GM18867 (cell line): ENCODE measurements at regions not wholly inside any gene's neighbourhood (a gene's known extent, or its start where the extent isn't known, plus 50 kb on each side); places are given as distances from the start of the nearest gene placed in this dataset.
A peak's percentile ranks its signal among the peaks of the same experiment; 100 is the strongest.
"Not testable (repeated sequence)": the region's sequence is repeated elsewhere in the genome, so short reads cannot be mapped to it uniquely, and the experiment has no call there.

Experiments used
- ATAC-seq: cut with Tn5 transposase; IDR thresholded peaks from one replicate; pipeline ENCODE4 v1.9.1; 2021; ENCODE audit warnings: mild to moderate bottlenecking, moderate library complexity; ENCODE audit not compliant: unreplicated experiment

GRCh38 chr15:69755551-69756310 lies 303.1 kb downstream of the RPLP1 start:
- peak; percentile 72 for ATAC-seq

DNA sequence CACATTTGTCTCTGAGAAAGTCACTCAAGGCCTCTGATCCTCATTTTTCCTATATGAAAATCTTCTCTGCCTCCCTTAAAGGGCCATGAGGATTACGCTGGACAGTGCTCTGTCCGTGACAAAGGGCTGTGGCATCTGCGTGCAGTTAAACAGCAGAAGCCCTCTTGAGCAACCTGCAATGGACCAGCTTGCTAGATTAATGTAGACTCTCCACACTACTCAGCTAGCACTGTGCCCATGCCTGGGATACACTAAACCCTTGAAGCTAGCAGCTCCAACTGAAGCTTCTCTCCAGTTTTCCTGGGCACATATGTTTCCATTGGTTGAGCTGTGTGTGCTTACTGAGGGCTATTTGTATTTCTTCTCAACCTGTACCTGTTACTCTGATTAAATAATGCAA lies 303.8 kb downstream of the RPLP1 start:
- ATAC-seq: no peak

DNA sequence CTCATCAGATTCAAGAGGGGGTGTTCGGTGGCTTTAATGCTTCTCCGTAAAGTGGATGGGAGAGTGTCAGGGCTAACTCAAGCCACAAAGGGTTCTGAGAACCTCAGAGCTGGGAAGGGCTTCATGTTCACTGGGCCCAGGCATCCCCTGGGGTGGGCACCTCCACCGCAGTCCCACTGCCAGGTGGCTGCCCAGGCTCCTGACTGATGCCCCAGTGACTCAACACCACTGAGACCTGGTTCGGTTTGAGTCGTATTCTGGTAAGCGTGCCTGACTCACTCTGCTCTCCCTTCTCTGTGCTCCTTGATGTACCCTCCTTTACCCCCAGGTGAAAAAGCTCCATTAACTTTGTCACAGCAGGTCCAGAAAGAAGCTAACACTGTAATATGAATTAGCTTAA lies 304.6 kb downstream of the RPLP1 start:
- ATAC-seq: no peak

GRCh38 chr15:69758291-69758771 lies 305.7 kb downstream of the RPLP1 start:
- no peak for ATAC-seq

GRCh38 chr15:69758810-69759790 lies 306.5 kb downstream of the RPLP1 start:
- peak; percentile 53 for ATAC-seq

DNA sequence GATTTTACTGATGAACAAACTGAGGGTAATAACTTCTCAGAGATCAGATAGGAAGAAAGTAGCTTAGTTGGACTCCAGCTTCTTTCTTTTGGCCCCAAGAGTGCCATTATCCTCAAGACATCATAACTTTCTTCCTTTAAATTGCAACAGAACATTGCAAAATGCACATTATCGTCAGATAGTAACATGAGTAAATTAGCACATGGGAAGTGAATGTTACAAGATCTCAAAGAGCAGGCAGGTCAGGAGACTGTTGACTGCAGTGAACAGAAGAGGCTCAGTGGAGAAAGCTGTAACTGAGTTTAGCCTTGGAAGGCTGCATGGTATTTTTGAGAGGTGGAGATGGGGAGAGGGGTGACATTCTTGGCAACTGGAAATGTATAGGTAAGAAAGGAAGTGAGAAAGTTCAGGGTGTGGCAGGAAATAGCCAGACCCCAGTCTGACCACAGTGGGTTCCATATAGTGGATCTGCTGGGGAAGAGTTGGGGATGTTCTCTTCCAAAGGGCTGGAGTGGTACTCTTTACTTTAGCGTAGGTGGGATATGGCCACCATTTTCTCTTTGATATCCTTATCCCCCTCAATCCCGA lies 307.7 kb downstream of the RPLP1 start:
- ATAC-seq: peak; percentile 1

GRCh38 chr15:69760890-69761568 lies 308.4 kb downstream of the RPLP1 start:
- peak; percentile 62 for ATAC-seq

GRCh38 chr15:69762373-69763148 lies 309.9 kb downstream of the RPLP1 start:
- ATAC-seq: no peak

- ATAC-seq: no peak
Observed at GRCh38 chr15:69763831-69764230, 311.2 kb downstream of the RPLP1 start.

DNA sequence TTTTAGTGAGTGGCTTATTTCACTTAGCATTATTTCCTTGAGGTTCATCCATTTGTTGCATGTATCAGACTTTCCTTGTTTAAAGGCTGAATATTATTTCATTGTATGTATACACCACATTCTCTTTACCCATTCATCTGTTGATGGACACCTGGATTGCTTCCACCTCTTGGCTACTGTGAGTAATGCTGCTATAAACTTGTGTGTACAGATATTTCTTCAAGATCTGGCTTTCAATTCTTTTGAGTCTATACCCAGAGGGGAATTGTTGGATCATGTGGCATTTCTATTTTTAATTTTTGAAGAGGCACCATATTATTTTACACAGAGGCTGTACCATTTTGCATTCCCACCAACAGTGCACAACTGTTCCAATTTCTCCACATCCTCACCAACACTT lies 313.5 kb downstream of the RPLP1 start:
- no peak for ATAC-seq

DNA sequence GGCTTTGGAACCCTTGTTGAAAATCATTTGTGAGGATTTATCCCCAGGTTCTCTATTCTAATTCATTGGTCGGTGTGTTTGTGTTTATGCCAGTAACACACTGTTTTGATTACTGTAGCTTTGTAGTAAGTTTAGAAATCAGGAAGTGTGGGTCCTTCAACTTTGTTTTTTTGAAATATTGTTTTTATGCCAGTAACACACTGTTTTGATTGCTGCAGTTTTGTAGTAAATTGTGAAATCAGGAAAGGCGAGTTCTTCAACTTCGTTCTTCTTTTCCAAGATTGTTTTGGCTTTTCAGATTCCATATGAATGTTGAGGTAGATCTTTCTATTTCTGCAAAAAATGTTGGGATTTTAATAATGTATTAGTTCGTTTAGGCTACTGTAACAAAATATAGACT lies 314.6 kb downstream of the RPLP1 start:
- no peak for ATAC-seq

DNA sequence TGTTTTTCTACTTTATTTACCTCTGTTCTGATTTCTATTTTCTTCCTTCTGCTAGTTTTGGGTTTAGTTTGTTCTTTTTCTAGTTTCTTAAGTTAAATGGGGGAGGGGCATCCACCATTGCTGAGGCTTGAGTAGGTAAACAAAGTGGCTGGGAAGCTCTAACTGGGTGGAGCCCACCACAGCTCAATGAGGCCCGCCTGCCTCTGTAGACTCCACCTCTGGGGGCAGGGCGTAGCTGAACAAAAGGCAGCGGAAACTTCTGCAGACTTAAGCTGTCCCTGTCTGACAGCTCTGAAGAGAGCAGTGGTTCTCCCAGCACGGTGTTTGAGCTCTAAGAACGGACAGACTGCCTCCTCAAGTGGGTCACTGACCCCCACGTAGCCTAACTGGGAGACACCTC lies 316.7 kb downstream of the RPLP1 start:
- ATAC-seq: not testable (repeated sequence)

DNA sequence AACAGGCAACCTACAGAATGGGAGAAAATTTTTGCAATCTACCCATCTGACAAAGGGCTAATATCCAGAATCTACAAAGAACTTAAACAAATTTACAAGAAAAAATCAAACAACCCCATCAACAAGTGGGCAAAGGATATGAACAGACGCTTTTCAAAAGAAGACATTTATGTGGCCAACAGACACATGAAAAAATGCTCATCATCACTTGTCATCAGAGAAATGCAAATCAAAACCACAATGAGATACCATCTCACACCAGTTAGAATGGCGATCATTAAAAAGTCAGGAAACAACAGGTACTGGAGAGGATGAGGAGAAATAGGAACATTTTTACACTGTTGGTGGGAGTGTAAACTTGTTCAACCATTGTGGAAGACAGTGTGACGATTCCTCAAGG lies 321.6 kb downstream of the RPLP1 start:
- not testable (repeated sequence) for ATAC-seq

DNA sequence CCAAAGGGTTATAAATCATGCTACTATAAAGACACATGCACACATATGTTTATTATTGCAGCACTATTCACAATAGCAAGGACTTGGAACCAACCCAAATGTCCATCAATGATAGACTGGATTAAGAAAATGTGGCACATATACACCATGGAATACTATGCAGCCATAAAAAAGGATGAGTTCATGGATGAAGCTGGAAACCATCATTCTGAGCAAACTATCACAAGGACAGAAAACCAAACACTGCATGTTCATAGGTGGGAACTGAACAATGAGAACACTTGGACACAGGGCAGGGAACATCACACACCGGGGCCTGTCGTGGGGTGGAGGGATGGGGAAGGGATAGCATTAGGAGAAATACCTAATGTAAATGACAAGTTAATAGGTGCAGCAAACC lies 322.1 kb downstream of the RPLP1 start:
- not testable (repeated sequence) for ATAC-seq

DNA sequence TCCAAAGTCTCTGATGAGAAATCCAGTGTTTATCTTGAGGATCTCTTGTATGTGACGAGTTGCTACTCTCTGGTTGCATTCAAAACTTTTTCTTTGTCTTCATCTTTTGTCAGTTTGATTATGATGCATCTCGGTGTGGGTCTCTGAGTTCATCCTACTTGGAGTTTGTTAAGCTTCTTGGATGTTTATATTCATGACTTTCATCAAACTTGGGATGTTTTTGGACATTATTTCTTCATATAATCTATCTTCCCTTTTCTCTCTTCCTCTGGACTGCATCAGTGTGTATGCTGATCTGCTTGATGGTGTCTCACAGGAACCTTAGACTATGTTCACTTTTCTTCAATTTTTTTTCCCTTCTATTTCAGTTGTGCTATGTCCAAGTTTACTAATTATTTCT lies 320.4 kb downstream of the TLE3 start:
- no peak for ATAC-seq

DNA sequence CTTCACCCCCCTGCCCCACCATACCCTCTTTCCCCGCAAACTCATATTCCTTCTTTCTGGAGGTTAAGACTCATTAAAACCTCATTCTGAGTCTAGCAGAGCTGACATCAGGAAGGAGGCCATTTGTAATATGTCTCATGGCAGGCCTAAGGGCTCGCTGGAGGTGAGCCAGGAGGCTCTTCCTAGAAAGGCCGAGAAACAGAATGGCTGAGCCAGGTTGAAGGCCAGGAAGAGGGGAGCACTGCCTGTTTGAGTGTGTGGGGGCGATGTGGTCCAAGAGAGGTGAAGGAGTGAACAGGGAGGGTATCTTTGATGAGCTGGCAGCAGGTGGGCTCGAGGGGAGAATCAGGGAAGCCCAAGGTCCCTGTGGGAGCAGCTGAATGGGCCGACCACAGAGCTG lies 317.3 kb downstream of the TLE3 start:
- ATAC-seq: no peak

- ATAC-seq: no peak
Observed at GRCh38 chr15:69780981-69781380, 316.7 kb downstream of the TLE3 start.

DNA sequence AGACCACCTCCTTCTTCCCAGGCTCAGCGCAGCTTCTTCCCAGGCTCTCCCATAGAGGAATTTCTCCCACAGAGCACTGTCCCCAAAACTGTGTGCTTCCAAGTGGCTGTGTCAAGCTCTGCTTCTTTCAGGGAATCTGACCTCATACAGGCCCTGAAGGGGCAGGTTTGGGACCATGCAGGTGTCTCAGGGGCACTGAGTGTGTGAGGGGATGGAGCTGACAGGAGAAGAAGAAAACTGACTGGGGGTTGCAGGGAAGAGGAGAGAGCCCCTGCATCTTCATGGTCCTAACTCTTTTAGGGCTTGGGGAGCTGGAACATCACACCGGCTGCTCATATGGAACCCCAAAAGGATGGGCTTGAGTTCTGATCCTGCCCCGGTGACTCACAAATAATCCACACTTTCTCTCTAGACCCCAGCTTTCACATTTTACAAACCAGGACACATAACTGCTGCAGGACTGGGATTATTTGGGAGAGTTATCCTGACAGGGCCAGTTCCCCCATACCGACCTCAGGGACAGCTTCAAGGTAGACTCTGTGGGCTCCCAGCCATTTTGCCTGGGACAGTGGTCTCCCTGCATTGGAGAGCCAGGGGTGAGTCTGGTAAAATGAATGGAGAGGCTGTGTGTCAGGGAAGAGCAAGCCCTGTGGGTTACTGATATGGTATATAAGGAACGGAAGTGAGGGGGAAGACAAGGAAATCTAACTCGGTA lies 316.1 kb downstream of the TLE3 start:
- ATAC-seq: no peak

DNA sequence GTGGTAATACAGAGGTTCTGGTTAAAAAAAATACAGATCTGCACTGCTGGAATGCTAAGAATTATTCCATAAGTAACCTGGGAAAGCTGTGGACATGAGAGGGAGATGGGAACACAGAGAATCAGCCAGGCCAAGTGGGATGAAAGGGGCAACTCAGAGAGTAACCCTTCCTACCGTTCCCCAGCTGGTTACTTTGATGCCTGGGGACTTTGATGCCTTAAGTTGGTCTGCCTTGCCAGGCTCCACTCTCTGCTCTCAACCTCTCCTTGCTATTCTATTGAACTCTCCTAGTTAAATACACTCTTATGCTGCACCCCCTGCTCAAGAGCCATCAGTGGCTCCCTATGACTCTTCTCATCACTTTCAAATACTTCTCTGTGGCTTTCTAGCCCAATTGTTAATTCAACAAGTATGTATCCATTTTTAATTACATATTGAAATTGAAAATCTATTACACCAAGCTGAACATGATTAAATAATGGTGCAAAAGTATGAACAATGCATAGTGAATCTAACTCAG lies 315.5 kb downstream of the TLE3 start:
- no peak for ATAC-seq
